GM23248 (cell line): ENCODE measurements at regions not wholly inside any gene's neighbourhood (a gene's known extent, or its start where the extent isn't known, plus 50 kb on each side); places are given as distances from the start of the nearest gene placed in this dataset.

Experiments used
- EZH2 ChIP-seq: fragments of 200-600 bp; sonication (generic); IDR thresholded peaks from 2 replicates; pipeline ENCODE4 v1.6.1; 2018; ENCODE audit warnings: antibody characterized with exemption, mild to moderate bottlenecking; ENCODE audit not compliant: insufficient read depth, poor library complexity, severe bottlenecking
- EZH2phosphoT487 ChIP-seq: fragments of 200-600 bp; sonication (generic); IDR thresholded peaks from 2 replicates; pipeline ENCODE4 v1.6.1; 2018; ENCODE audit warnings: antibody characterized with exemption, moderate library complexity, mild to moderate bottlenecking, low read depth; ENCODE audit not compliant: insufficient read depth

DNA sequence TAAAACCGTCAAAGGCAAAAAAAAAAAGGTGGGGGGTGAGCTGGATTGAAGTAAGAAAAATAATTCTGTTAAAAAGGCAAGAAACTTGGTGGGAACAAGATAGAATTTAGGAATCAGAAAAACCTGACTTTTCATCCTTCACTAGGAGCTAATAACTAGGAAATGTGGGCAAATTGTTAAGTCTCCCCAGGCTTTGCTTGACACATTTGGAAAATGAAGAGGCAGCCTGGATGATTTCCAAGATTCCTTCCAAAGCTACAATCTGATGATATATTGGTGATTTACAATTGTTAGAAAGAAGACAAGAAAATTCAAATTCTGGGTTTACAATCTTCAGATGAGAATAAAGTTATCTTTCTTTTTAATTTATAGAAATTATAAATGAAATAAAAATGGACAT is 1062.5 kb downstream of the ADGRL3 start:
- TF ChIP-seq EZH2 (no peak), EZH2phosphoT487 (no peak)
